SIG-M5 (cell line): ENCODE measurements at regions not wholly inside any gene's neighbourhood (a gene's known extent, or its start where the extent isn't known, plus 50 kb on each side); places are given as distances from the start of the nearest gene placed in this dataset.
"Not testable (repeated sequence)": the region's sequence is repeated elsewhere in the genome, so short reads cannot be mapped to it uniquely, and the experiment has no call there.

Experiments
- DNase-seq: peaks from one replicate; lab custom pipeline; 2025; lab: John Stamatoyannopoulos, UW

GRCh38 chr2:180604077-180604476 lies 376.3 kb upstream of the UBE2E3 start:
- no peak for DNase-seq

GRCh38 chr2:180601016-180601415 lies 379.4 kb upstream of the UBE2E3 start:
- no peak for DNase-seq

DNA sequence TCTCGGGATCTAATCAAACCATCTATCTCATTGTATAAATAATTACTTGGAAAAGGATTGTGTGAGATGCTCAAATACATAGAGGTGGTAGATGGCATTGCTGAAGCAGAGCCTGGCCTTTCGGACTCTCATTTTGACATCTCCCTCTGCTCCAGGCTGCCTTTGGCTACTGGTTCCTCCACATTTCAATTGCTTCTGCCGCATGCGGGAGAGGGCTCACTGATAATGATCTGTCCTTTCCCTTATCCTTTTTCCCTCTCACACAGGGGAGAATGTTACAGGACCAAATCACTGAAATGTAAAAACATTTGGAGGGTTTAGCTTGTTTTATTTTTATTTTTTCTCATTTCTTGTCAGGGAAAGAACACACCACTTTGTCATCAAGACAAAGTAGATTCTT lies 380.6 kb upstream of the UBE2E3 start:
- no peak for DNase-seq

DNA sequence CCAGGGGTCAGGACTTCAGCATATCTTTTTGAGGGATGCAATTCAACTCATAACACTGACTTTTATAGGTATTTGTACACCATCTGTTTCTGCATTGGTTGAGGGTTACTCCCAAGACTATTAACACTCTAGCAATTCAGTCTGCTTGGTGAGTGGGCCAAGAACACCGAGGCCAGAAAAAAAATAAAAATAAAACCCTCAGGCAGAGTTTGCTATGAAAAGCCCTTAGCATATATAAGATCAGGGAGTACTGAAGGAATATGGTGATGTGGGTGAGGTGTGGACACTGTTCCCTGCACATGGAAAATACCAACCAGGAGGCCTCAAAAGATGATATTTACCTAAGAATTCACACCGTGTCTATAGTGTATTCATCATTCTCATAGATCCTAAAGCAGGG lies 383.2 kb upstream of the UBE2E3 start:
- no peak for DNase-seq

- no peak for DNase-seq
Observed at GRCh38 chr2:180596453-180596852, 384.0 kb upstream of the UBE2E3 start.

DNA sequence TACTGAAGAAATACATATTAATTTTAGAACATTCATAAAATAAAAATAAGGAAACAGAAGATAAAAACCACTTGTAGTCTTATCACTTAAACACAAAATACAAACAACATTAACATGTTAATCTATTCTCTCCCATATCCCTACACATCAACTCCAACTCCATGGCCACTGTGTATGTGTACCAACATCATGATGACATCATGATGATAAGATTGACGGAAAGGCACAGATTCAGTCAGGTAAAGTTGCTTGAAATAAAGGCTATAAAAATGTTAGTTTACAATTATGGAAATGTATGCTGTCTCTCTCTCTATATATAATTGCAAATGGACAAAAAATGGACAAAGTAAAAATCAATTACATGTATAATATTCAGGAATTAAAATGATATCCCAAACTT lies 388.5 kb upstream of the UBE2E3 start:
- no peak for DNase-seq

DNA sequence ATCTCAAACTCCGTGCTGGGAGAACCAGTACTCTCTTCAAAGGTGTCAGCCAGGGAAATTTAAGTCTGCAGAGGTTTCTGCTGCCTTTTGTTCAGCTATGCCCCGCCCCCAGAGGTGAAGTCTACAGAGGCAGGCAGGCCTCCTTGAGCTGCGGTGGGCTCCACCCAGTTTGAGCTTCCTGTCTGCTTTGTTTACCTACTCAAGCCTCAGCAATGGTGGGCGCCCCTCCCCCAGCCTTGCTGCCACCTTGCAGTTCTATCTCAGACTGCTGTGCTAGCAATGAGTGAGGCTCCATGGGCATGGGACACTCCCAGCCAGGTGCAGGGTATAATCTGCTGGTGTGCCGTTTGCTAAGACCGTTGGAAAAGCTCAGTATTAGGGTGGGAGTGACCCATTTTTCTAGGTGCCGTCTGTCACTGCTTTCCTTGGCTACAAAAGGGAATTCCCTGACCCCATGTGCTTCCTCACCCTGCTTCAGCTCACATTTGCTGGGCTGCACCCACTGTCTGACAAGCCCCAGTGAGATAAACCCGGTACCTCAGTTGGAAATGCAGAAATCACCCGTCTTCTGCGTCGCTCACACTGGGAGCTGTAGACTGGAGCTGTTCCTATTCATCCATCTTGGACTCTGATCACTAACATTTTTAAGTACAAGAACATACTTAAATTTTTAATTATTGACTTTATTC lies 389.2 kb upstream of the UBE2E3 start:
- not testable (repeated sequence) for DNase-seq

DNA sequence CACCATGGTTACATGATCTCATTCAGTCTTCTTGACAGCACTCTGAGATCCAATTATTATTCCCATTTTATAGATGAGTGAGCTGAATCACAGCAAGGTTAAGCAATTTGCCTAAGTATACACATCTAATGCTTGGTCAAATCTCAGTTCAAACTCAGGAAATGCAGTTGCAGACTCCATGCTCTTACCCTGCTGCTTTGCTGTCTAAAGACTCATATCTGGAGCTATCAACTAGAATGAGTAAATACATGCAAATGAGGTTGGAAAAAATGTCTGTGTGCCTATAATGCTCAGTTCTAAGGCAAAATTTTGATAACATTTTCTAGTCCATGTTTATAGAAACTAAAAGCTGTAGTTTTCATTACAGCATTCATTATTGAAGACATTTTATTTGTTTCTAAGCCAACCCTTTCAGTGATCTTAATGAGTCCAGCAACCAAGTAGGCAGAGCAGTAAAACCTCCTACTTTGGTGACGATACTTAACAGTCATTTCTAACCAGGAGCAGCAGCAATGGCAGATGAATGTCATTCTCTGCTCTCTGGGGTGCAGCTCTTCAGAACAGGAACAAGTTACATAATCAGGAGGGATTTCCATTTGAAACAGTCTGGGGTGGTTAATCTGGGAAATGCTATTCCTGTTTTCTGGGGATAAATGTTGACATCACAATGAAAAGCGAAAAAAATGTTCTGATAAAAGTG lies 396.8 kb upstream of the UBE2E3 start:
- DNase-seq: no peak

DNA sequence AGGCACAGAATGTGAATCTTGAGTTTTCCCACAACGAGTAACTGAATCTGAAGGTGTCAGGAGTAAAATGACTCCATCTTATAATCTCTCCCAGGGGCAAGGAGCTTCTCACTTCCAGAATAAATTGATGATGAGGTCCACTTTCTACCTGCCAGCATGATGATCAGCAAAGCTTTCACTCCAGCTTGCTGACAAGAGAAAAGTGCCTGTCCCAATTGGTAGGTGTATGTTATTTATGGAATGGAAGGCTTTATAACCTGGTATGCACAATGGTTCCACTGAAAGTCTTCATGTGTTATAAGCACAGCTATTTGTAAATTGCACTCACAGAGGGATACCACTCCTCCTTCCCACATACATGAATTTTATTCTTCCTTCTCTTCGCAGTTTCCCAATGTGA lies 401.0 kb upstream of the UBE2E3 start:
- no peak for DNase-seq

DNA sequence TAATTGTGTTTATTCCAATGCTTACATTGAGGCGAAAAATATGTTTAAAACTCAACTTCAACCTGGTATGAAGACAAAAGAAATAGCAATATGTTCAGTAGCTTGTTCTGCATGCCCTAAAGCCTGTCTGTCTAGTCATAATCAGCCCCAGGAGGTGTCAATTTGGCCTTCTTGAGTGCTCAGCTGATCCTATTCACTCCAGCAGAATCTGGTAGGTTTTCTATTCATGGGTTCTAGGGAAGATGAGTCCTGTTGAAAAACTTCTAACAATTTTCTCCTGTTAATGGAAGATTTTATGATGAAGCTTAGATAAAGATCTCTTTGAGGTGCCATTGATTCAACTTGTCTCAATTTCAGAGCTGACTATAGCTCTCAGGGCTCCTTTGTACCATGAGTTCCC lies 402.0 kb upstream of the UBE2E3 start:
- DNase-seq: no peak

- DNase-seq: no peak
Observed at GRCh38 chr2:180577567-180577966, 402.8 kb upstream of the UBE2E3 start.

DNA sequence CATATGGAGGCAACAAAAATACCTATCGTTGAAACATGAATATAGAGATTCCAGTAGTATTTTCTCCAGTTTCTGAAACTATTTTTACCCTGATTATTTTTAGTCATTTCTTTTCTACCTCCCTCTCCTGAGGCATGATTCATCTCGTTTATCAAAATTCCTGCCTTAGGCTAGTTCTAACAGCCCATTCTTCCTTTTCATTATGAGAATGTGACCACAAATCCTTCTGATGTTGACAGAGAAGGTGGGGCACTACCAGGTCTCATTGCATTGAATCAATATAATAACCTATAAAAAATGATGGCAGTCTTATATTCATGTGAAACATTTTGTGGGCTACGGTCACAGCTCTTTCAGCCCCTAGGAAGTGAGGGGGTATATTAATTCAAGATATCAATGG lies 406.5 kb upstream of the UBE2E3 start:
- DNase-seq: no peak

DNA sequence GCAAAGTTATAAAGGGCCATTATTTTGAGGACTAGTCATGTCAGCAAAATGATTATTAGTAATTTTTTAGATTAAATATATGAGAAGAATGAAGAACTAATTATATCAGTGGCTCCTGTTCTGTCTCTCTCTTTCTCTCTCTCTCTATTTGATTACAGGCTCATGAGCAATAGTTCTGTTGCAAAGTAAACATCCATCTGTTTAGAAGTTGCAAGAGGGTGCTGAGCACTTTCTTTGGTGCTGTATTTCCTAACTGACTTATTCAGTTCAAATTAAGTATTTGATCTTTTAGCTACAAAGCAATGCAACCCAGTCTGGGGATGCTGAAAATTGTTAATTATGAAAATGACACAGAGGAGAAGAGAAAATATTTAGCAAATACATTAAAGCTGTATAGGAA lies 408.1 kb upstream of the UBE2E3 start:
- DNase-seq: no peak

DNA sequence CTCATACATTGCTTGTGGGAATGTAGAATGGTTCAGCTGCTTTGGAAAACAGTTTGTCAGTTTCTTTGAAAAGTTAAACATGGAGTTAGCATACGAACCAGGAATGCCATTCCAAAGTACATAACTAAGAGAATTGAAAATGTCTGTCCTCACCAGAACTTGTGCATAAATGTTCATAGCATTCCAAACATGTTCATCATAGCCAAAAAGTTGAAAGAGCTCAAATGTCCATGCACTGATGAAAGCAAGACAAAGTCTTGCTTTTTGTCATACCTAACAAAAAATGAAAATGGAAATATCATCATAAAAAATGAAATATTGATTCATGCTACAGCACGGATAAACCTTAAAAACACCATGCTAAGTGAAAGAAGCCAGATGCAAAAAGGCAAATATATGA lies 408.8 kb upstream of the UBE2E3 start:
- no peak for DNase-seq

DNA sequence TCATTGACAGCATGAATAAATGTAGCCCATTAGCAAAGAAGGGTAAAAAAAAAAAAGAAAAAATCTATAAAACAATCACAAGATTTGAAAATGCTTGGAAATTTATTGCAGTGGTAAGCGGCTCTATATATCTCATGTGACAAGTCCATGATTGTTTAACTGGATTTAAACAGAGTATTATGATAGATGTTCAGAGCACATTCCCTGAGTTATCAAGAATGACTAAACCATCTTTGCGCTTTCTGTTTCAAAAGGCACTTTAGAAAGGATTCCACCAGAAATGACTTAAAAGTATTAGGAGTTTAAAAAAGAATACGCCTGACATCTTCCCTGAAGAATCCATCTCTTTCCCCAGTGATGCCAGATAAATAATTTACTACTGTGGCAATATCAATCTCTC lies 409.5 kb upstream of the UBE2E3 start:
- DNase-seq: no peak

- DNase-seq: no peak
Observed at GRCh38 chr2:180564051-180564450, 416.4 kb upstream of the UBE2E3 start.

DNA sequence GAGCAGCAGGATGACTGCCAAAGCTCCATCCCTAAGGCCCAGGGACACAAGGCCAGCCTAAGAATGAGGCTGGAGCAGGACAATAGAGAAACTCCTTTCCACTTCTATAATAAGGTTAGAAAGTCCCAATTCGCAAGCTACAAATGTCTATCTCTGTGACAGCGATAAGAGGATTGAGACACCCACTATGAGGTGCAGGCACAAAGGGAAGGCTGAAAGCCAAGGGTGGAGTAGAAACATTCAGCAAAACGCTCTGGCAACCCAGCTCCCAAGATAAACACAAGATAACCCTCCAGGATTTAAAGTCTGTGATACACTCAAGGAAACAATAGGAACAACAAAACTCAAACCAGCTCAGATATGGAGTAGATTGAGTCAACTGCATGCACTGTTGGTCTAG lies 418.0 kb upstream of the UBE2E3 start:
- no peak for DNase-seq

GRCh38 chr2:180559771-180560170 lies 420.6 kb upstream of the UBE2E3 start:
- DNase-seq: no peak

DNA sequence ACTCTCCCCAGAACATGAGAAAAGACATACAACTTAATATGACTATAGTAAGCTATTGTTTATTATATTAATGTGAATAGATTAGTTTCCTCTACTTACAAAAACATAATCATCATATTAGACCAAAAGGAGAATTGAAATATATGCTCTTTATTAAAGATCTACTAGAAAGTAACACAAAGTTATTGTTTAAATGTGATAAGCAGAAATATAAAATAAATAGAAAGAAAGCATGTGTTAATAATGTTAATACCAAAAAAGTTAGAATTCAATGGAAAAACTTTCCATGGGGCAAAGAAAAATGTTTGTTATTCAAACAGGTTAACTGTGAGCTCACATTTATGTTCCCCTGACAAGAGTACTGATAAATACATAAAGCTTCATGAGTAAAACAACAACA lies 421.4 kb upstream of the UBE2E3 start:
- DNase-seq: no peak

DNA sequence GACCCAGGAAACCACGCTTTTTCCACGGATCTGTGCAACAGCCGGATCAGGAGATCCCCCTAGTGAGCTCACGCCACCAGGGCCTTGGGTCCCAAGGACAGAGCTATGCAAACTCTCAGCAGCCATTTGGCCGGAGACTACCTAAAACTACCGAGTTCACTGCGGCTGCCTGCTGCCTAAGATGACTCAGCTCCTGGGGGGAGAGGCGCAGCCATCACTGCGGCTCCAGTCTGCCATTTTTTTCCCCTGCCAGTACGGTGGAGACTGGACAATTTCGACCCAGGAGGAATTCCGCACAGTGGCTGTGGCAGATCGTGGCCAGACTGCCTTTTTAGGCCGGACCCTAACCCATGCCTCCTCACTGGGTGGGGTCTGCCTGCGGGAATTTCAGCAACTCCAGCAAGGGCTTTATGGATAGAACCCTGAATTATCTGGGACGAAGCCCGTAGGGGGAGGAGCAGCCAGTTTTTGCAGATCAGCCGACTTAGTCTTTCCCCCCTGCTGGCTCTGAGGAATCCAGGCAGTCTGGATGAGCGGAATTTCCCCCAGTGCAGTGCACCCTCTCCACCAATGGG lies 424.9 kb upstream of the UBE2E3 start:
- DNase-seq: no peak

- DNase-seq: no peak
Observed at GRCh38 chr2:180554330-180554729, 426.1 kb upstream of the UBE2E3 start.

GRCh38 chr2:180553094-180553715 lies 427.2 kb upstream of the UBE2E3 start:
- DNase-seq: no peak

- DNase-seq: no peak
Observed at GRCh38 chr2:180542511-180542910, 437.9 kb upstream of the UBE2E3 start.
